Progenitor cell of endocrine pancreas (in vitro differentiated cells): ENCODE measurements at regions not wholly inside any gene's neighbourhood (a gene's known extent, or its start where the extent isn't known, plus 50 kb on each side); places are given as distances from the start of the nearest gene placed in this dataset.

ENCODE experiments used
- DNase-seq: peaks from one replicate; pipeline ENCODE4 v3.0.0; 2021; ENCODE audit warnings: low spot score; ENCODE audit not compliant: unreplicated experiment
- H3K27ac Mint-ChIP-seq: 2 replicates; pipeline ENCODE4 v1.8.0; 2021; ENCODE audit warnings: mild to moderate bottlenecking, moderate library complexity, mixed read lengths
- H3K27me3 Mint-ChIP-seq: 2 replicates; pipeline ENCODE4 v1.8.0; 2021; ENCODE audit warnings: mixed read lengths
- H3K36me3 Mint-ChIP-seq: 2 replicates; pipeline ENCODE4 v1.8.0; 2022; ENCODE audit warnings: mixed read lengths; ENCODE audit not compliant: insufficient read depth
- H3K4me1 Mint-ChIP-seq: 2 replicates; pipeline ENCODE4 v1.8.0; 2021; ENCODE audit warnings: low read depth, mixed read lengths
- H3K4me3 Mint-ChIP-seq: 2 replicates; pipeline ENCODE4 v1.8.0; 2021; ENCODE audit warnings: low read depth, mild to moderate bottlenecking, moderate library complexity, mixed read lengths
- H3K9me3 Mint-ChIP-seq: 2 replicates; pipeline ENCODE4 v1.8.0; 2021; ENCODE audit warnings: low read depth, mixed read lengths
- TF ChIP-seq, protein P1 (sequence below): fragments of 200-600 bp; sonication (generic); IDR thresholded peaks from one replicate; pipeline ENCODE4 v1.5.0; 2021; ENCODE audit warnings: antibody characterized with exemption, mild to moderate bottlenecking; ENCODE audit not compliant: unreplicated experiment

DNA sequence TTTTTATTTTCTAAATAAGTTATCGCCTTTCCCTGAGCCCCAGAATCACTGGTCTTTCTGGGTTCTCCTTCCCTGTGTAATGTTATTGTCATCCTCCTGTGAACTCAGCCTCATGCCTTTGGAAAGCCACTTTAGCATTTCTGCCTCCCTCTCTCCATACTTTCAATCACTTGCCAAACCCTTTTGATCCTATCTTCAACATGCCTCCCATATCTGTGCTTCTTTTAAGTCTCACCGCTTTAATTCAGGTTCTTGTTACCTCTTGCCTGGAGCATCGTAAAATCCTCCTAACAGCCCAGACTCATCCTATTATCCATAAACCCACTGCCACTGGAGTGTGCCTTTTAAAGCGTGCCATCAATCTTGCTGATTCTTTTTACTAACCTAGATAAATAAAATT is 321.8 kb downstream of the BMP4 start:
- H3K4me3 Mint-ChIP-seq = no peak overlapping the region
- H3K4me1 Mint-ChIP-seq = no peaks in the 10 kb centered on the region
- no peak for DNase-seq
- H3K9me3 Mint-ChIP-seq = no peaks in the 10 kb centered on the region
- H3K36me3 Mint-ChIP-seq = no peaks in the 10 kb centered on the region
- TF ChIP-seq, protein P1, sequence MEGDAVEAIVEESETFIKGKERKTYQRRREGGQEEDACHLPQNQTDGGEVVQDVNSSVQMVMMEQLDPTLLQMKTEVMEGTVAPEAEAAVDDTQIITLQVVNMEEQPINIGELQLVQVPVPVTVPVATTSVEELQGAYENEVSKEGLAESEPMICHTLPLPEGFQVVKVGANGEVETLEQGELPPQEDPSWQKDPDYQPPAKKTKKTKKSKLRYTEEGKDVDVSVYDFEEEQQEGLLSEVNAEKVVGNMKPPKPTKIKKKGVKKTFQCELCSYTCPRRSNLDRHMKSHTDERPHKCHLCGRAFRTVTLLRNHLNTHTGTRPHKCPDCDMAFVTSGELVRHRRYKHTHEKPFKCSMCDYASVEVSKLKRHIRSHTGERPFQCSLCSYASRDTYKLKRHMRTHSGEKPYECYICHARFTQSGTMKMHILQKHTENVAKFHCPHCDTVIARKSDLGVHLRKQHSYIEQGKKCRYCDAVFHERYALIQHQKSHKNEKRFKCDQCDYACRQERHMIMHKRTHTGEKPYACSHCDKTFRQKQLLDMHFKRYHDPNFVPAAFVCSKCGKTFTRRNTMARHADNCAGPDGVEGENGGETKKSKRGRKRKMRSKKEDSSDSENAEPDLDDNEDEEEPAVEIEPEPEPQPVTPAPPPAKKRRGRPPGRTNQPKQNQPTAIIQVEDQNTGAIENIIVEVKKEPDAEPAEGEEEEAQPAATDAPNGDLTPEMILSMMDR = no peak
- H3K27ac Mint-ChIP-seq = no peak overlapping the region
- H3K27me3 Mint-ChIP-seq = no peaks in the 10 kb centered on the region

DNA sequence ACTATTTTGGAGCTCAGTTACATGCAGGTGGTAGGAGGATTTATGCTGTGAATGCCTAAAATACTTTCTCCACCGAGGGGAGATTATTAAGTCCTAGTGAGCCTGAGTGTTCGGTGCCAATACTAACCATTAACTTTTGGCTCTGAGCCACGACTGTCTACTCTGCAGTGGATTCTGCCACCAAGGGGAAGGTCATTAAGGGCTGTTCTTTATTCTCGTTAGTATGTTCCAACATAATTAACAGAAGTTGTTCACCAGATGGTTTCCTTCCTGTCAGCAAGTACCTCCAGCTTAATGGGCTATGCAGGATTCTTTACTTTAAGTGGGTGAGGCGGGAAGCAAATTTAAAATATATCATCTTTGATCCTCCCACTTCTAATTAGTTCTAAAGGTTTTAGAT is 326.3 kb downstream of the BMP4 start:
- no peak for DNase-seq
- TF ChIP-seq, protein P1 = no peak
- H3K4me3 Mint-ChIP-seq = no peak overlapping the region
- H3K27ac Mint-ChIP-seq = no peak overlapping the region
- H3K27me3 Mint-ChIP-seq = no peaks in the 10 kb centered on the region
- peaks cover 6% of the 10 kb centered on the region for H3K4me1 Mint-ChIP-seq
- H3K9me3 Mint-ChIP-seq = peaks cover 6% of the 10 kb centered on the region
- H3K36me3 Mint-ChIP-seq = no peaks in the 10 kb centered on the region

DNA sequence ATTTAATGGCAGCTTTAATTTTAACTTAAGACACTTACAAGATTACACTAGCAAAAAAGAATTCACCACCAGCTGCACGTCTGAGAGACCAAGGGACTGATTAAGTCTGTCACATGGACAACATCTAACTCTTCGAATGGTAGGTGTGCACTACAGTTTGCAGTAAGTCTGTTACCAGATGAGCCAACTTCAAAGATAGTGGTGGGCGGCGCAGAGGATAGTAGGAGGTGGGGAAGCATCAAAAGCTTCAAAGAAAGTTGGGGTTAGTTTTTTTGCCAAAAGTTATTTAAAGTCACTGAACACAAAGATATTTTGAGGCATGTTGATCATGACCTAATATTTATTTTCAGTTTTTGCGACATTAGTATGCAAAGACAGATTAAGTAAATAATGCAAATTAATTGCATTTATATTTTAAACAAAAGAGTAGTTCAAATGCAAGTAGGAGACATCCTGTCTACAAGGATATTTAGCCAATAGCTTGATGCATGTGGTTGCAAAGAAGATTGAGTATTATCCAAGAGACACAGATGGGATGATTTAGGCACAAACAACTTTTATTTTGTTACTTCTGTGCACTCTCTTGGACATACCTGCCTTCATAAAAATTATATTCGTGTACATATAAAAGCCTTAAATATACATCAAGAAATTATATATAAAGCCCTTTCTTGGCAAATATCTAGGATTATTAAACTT is 327.7 kb downstream of the BMP4 start:
- Mint-ChIP-seq H3K36me3 (no peaks in the 10 kb centered on the region), H3K9me3 (peaks cover 6% of the 10 kb centered on the region), H3K4me1 (peaks cover 6% of the 10 kb centered on the region), H3K27ac (no peak overlapping the region), H3K27me3 (no peaks in the 10 kb centered on the region), H3K4me3 (no peak overlapping the region)
- TF ChIP-seq, protein P1 = no peak
- no peak for DNase-seq

DNA sequence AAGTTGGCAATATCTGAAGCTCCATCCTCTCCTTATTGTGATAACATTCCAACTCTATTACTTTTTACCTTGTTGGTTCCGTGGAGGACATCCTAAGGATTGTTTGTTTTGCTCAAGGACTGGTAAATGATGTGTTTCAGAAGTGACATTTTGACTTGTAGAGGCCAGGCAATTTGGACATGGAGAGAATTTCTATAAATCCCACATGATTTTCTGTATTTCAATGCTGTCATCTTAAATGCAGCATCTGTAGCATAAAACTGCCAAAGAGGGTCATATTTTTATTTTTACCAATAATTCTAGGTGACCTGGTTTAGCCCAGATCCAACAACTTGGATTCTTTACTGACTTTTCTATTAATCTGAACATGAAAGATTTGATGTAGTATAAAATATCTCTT is 328.4 kb downstream of the BMP4 start:
- Mint-ChIP-seq H3K9me3 (peaks cover 6% of the 10 kb centered on the region), H3K4me1 (peaks cover 6% of the 10 kb centered on the region), H3K36me3 (no peaks in the 10 kb centered on the region), H3K4me3 (no peak overlapping the region), H3K27ac (no peak overlapping the region), H3K27me3 (no peaks in the 10 kb centered on the region)
- TF ChIP-seq, protein P1 = no peak
- DNase-seq = no peak

DNA sequence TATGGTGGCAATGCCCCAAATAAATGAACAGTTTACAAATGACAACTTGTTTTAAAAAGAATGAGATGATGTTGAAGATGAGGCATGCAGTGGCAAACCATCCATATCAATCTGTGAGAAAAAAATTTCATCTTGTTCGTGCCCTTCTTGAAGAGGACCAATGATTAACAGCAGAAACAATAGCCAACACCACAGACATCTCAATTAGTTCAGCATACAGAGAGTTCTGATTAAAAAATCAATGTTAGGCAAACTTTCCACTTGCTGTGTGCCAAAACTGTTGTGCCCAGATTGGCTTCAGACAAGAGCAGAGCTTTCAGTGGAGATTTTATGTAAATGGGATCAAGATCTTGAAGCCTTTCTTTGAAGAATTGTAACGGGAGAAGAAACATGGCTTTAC is 329.9 kb downstream of the BMP4 start:
- no peaks in the 10 kb centered on the region for H3K27me3 Mint-ChIP-seq
- H3K9me3 Mint-ChIP-seq = peaks cover 6% of the 10 kb centered on the region
- H3K27ac Mint-ChIP-seq = no peak overlapping the region
- TF ChIP-seq, protein P1 = no peak
- H3K36me3 Mint-ChIP-seq = no peaks in the 10 kb centered on the region
- peaks cover 6% of the 10 kb centered on the region for H3K4me1 Mint-ChIP-seq
- DNase-seq = no peak
- no peak overlapping the region for H3K4me3 Mint-ChIP-seq
